Trophoblast cell (in vitro differentiated cells and primary cell): ENCODE measurements at regions not wholly inside any gene's neighbourhood (a gene's known extent, or its start where the extent isn't known, plus 50 kb on each side); places are given as distances from the start of the nearest gene placed in this dataset.

ENCODE experiments used
- DNase-seq, 2 donors: peaks; one replicate each; pipeline ENCODE4 v3.0.0-alpha.2; 2016
- H2AFZ ChIP-seq: 2 replicates; pipeline ENCODE4 v1.6.1; 2013; ENCODE audit warnings: low read length, moderate library complexity, mild to moderate bottlenecking; ENCODE audit not compliant: insufficient read depth, poor library complexity
- H2AK5ac ChIP-seq: 2 replicates; pipeline ENCODE4 v1.6.1; 2013; ENCODE audit warnings: mild to moderate bottlenecking, low read length
- H2BK120ac ChIP-seq: 2 replicates; pipeline ENCODE4 v1.6.1; 2013; ENCODE audit warnings: low read length, mild to moderate bottlenecking, moderate library complexity; ENCODE audit not compliant: insufficient read depth, poor library complexity
- H2BK12ac ChIP-seq: 2 replicates; pipeline ENCODE4 v1.6.1; 2013; ENCODE audit warnings: mild to moderate bottlenecking, low read length, moderate library complexity
- H2BK5ac ChIP-seq: 2 replicates; pipeline ENCODE4 v1.6.1; 2013; ENCODE audit warnings: low read length, low read depth, moderate library complexity, mild to moderate bottlenecking; ENCODE audit not compliant: poor library complexity
- H3K14ac ChIP-seq: 2 replicates; pipeline ENCODE4 v1.6.1; 2013; ENCODE audit warnings: mild to moderate bottlenecking, low read length
- H3K18ac ChIP-seq: 2 replicates; pipeline ENCODE4 v1.6.1; 2013; ENCODE audit warnings: mild to moderate bottlenecking, low read length
- H3K23ac ChIP-seq: 2 replicates; pipeline ENCODE4 v1.6.1; 2013; ENCODE audit warnings: low read length
- H3K27ac ChIP-seq: 2 replicates; pipeline ENCODE4 v1.5.1; 2013; ENCODE audit warnings: low read depth, mild to moderate bottlenecking, inconsistent platforms, low read length, moderate library complexity
- H3K27me3 ChIP-seq: 2 replicates; pipeline ENCODE4 v1.6.1; 2013; ENCODE audit warnings: inconsistent platforms, mild to moderate bottlenecking, low read length, moderate library complexity; ENCODE audit not compliant: insufficient read depth
- H3K36me3 ChIP-seq, 2 experiments: 1 replicate in 1 of 2; 2 replicates in 1 of 2; pipeline ENCODE4 v1.6.1; 2013; ENCODE audit warnings: low read length in 2 of 2, mild to moderate bottlenecking in 2 of 2, moderate library complexity in 1 of 2; ENCODE audit not compliant: insufficient read depth in 2 of 2, control insufficient read depth in 1 of 2
- H3K4ac ChIP-seq: 2 replicates; pipeline ENCODE4 v1.6.1; 2013; ENCODE audit warnings: low read depth, mild to moderate bottlenecking, low read length, moderate library complexity
- H3K4me1 ChIP-seq, 2 experiments: 1 replicate in 1 of 2; 2 replicates in 1 of 2; pipeline ENCODE4 v1.6.1; 2013; ENCODE audit warnings: low read length in 2 of 2, mild to moderate bottlenecking in 2 of 2, moderate library complexity in 1 of 2; ENCODE audit not compliant: insufficient read depth in 2 of 2, control insufficient read depth in 1 of 2
- H3K4me2 ChIP-seq: 2 replicates; pipeline ENCODE4 v1.6.1; 2013; ENCODE audit warnings: inconsistent platforms, mild to moderate bottlenecking, low read length, moderate library complexity
- H3K4me3 ChIP-seq: 2 replicates; pipeline ENCODE4 v1.5.1; 2013; ENCODE audit warnings: mild to moderate bottlenecking, low read depth, low read length, inconsistent platforms
- H3K79me1 ChIP-seq: one replicate; pipeline ENCODE4 v1.6.1; 2013; ENCODE audit warnings: low read length
- H3K79me2 ChIP-seq: 2 replicates; pipeline ENCODE4 v1.6.1; 2013; ENCODE audit warnings: low read length, mild to moderate bottlenecking; ENCODE audit not compliant: control insufficient read depth, insufficient read depth, poor library complexity
- H3K9ac ChIP-seq: 2 replicates; pipeline ENCODE4 v1.6.1; 2013; ENCODE audit warnings: mild to moderate bottlenecking, low read length
- H3K9me3 ChIP-seq: 2 replicates; pipeline ENCODE4 v1.6.1; 2013; ENCODE audit warnings: low read depth, mild to moderate bottlenecking, control low read depth, inconsistent platforms, low read length; ENCODE audit not compliant: insufficient read depth
- H4K12ac ChIP-seq: 2 replicates; pipeline ENCODE4 v1.6.1; 2013; ENCODE audit warnings: low read depth, mild to moderate bottlenecking, low read length, moderate library complexity
- H4K8ac ChIP-seq: 2 replicates; pipeline ENCODE4 v1.6.1; 2013; ENCODE audit warnings: low read depth, mild to moderate bottlenecking, low read length, moderate library complexity
- H4K91ac ChIP-seq: one replicate; pipeline ENCODE4 v1.6.1; 2013; ENCODE audit warnings: low read depth, mild to moderate bottlenecking, low read length, moderate library complexity
- WGBS: extraction: QIAGEN DNeasy Blood & Tissue Kit; methylation state at CpG from one replicate; pipeline ENCODE4 v1.1.7; 2013; ENCODE audit warnings: missing lambda C conversion rate; ENCODE audit not compliant: insufficient read length, insufficient coverage; ENCODE audit errors: extremely low coverage; 5-methylcytosine and 5-hydroxymethylcytosine counted together

DNA sequence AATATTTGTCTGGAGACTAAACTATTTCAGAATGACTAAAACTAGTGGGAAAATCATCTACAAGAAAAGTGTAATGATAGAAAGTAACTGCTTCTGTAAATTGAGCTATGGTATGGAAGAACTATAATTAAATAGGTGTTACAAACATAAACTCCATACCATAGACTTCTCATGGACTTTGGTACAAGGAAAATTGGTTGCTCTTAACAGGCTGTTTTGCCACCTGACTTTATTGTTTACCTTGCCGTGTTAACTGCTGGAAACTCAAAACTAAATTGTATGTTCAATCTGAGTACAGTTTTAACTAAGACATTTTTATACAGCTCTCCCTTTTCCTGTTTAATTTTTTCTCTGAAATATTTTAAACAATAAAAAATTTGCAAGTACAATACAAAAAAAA is 261.8 kb upstream of the POU3F2 start:
- Histone ChIP-seq H3K18ac (no peak overlapping the region), H3K36me3 (no peaks in the 10 kb centered on the region), H3K14ac (no peak overlapping the region), H3K27ac (no peak overlapping the region), H4K12ac (no peak overlapping the region), H3K79me1 (no peaks in the 10 kb centered on the region), H3K79me2 (no peaks in the 10 kb centered on the region), H3K4me3 (no peak overlapping the region), H4K8ac (no peak overlapping the region), H2AK5ac (no peak overlapping the region), H3K9me3 (no peaks in the 10 kb centered on the region), H3K27me3 (no peaks in the 10 kb centered on the region), H3K4ac (no peak overlapping the region), H2BK12ac (no peak overlapping the region), H3K23ac (no peak overlapping the region), H3K4me2 (no peak overlapping the region), H3K9ac (no peak overlapping the region), H2AFZ (no peak overlapping the region), H2BK120ac (no peak overlapping the region), H2BK5ac (no peak overlapping the region), H4K91ac (no peak overlapping the region), H3K4me1 (no peaks in the 10 kb centered on the region)
- no peak for DNase-seq
- no CpG with 5 or more reads among the region's 1 CpG for WGBS

DNA sequence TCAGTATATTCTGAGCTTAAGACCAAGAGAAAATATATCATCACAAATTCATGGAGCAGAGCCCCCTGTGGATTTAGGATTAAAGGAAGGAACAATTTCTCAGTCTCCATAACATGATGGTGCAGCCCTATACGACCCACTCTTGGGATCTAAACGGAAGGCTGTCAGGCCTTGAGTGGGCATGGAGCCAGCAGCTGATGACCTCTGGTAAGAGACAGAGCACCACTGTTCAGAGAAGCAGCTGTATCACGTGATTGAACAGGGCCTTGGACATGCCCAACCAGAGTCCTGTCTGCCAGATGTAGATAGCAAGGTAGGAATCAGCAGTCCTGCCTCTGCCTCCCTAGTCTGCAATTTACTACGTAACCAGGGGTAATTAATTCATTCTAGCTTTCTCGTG is 259.4 kb upstream of the POU3F2 start:
- no peaks in the 10 kb centered on the region for H3K4me1 ChIP-seq
- H4K8ac ChIP-seq = peak overlapping the region; percentile 19
- H3K27me3 ChIP-seq = no peaks in the 10 kb centered on the region
- no peaks in the 10 kb centered on the region for H3K36me3 ChIP-seq
- H3K4ac ChIP-seq = no peak overlapping the region
- no CpG with 5 or more reads among the region's 5 CpGs for WGBS
- no peak overlapping the region for H3K27ac ChIP-seq
- peak overlapping the region; percentile 54 for H4K12ac ChIP-seq
- H3K4me3 ChIP-seq = no peak overlapping the region
- no peak overlapping the region for H3K4me2 ChIP-seq
- H3K9me3 ChIP-seq = no peaks in the 10 kb centered on the region
- no peak overlapping the region for H2BK120ac ChIP-seq
- H2AK5ac ChIP-seq = no peak overlapping the region
- peak overlapping the region; percentile 24 for H3K14ac ChIP-seq
- no peak overlapping the region for H3K9ac ChIP-seq
- no peak overlapping the region for H3K18ac ChIP-seq
- peak overlapping the region; percentile 21 for H2BK5ac ChIP-seq
- no peaks in the 10 kb centered on the region for H3K79me2 ChIP-seq
- DNase-seq = no peak
- no peak overlapping the region for H2AFZ ChIP-seq
- H4K91ac ChIP-seq = no peak overlapping the region
- H3K23ac ChIP-seq = no peak overlapping the region
- H3K79me1 ChIP-seq = no peaks in the 10 kb centered on the region
- no peak overlapping the region for H2BK12ac ChIP-seq

DNA sequence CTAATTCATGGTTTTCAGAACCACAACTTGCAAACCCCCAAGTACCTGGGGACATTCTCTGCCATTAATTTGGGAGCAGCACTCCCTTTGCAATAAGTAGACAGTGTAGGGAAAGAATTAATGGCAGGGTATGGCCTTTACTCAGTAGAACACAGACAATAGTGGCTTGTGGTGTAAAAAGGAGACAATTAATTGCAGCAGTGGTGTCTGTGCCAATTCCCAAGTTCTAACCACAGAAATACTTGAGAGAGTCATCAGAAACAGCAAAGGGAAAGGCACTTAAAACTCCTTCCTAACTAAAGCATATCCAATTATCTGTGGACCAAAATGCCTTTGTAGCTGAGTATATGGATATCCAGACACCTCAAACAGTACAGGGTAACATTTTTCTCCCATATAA is 257.6 kb upstream of the POU3F2 start:
- H3K79me1 ChIP-seq = no peaks in the 10 kb centered on the region
- H3K23ac ChIP-seq = no peak overlapping the region
- no peak overlapping the region for H3K4ac ChIP-seq
- H3K9ac ChIP-seq = no peak overlapping the region
- H2AFZ ChIP-seq = no peak overlapping the region
- H2BK120ac ChIP-seq = no peak overlapping the region
- no peaks in the 10 kb centered on the region for H3K9me3 ChIP-seq
- DNase-seq = no peak
- no peak overlapping the region for H2BK12ac ChIP-seq
- no peak overlapping the region for H3K14ac ChIP-seq
- no peaks in the 10 kb centered on the region for H3K4me1 ChIP-seq
- H3K18ac ChIP-seq = no peak overlapping the region
- H2AK5ac ChIP-seq = no peak overlapping the region
- no peak overlapping the region for H3K4me2 ChIP-seq
- H3K27me3 ChIP-seq = no peaks in the 10 kb centered on the region
- H4K91ac ChIP-seq = no peak overlapping the region
- H3K27ac ChIP-seq = no peak overlapping the region
- no peaks in the 10 kb centered on the region for H3K79me2 ChIP-seq
- no peak overlapping the region for H4K8ac ChIP-seq
- H3K4me3 ChIP-seq = no peak overlapping the region
- H2BK5ac ChIP-seq = no peak overlapping the region
- H4K12ac ChIP-seq = no peak overlapping the region
- H3K36me3 ChIP-seq = no peaks in the 10 kb centered on the region

DNA sequence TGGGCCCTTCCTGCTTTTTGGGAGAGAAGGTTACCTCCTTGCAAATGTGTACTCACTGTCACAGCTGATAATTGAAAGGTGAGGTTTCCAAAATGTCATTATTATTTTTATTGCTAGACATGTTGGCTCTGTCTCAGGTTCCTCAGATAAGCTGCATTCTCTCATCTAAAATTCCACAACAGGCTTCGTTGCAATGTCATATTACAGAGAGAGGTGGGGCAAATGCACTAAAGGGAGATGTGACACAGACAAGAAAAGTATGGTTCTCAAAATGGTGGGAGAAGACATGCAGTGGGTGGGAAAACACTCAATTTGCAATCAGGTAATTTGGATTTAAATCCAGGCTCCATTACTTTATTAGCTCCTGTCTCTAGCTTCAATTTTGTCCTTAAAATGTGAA is 256.4 kb upstream of the POU3F2 start:
- WGBS = no CpG with 5 or more reads among the region's 1 CpG
- Histone ChIP-seq H3K18ac (no peak overlapping the region), H4K12ac (no peak overlapping the region), H3K27ac (no peak overlapping the region), H2AK5ac (no peak overlapping the region), H2BK5ac (no peak overlapping the region), H3K9ac (no peak overlapping the region), H2AFZ (no peak overlapping the region), H3K36me3 (no peaks in the 10 kb centered on the region), H2BK120ac (no peak overlapping the region), H3K79me1 (no peaks in the 10 kb centered on the region), H3K27me3 (no peaks in the 10 kb centered on the region), H3K79me2 (no peaks in the 10 kb centered on the region), H3K4me2 (no peak overlapping the region), H3K9me3 (no peaks in the 10 kb centered on the region), H4K8ac (no peak overlapping the region), H3K4me1 (no peaks in the 10 kb centered on the region), H2BK12ac (no peak overlapping the region), H3K23ac (no peak overlapping the region), H3K4me3 (no peak overlapping the region), H4K91ac (no peak overlapping the region), H3K14ac (no peak overlapping the region), H3K4ac (no peak overlapping the region)
- DNase-seq = no peak
